GM19239 (cell line): ENCODE measurements at regions not wholly inside any gene's neighbourhood (a gene's known extent, or its start where the extent isn't known, plus 50 kb on each side); places are given as distances from the start of the nearest gene placed in this dataset.

Source experiments
- DNase-seq: peaks from one replicate; pipeline ENCODE4 v3.0.0; 2011; ENCODE audit warnings: low spot score; ENCODE audit not compliant: insufficient read length
- FAIRE-seq: peaks from 2 replicates; lab custom pipeline; 2011; peaks lifted over from hg19 to GRCh38; lab: Jason Lieb, UNC

DNA sequence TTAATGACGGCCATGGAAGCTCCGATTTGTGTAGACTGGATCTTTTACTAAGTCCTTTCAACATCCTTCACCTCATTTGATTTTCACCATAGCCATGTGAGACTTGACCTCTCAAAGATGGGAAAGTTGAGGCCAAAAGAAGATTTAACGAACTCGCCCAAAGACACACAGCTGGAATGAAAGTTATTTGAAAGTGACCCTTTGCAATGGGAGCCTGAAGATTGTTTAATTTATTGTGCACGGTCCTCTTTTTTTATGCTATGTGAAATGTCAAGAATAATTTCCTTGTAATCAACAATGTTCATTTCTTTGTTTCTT, 58.0 kb upstream of the COPS8 start:
- FAIRE-seq: no peak
- DNase-seq: no peak

DNA sequence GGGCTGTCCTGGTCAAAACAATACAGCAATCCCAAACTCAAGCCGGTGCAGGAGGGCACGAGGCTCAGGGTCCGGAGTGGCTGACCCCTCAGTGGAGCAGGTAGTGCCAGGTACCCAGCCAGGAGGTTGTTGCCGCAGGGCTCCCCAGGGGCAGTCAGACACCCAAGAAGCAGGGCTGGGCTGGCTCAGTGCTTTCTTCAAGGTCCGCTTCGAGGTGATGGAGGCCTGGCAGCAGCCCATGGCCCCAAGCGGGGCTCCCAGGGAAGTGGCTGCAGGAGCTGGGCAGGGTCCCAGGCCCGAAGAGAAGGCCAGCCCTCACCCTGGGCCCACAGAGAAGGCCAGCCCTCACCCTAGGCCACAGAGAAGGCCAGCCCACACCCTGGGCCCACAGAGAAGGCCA, 55.3 kb upstream of the COPS8 start:
- no peak for FAIRE-seq

DNA sequence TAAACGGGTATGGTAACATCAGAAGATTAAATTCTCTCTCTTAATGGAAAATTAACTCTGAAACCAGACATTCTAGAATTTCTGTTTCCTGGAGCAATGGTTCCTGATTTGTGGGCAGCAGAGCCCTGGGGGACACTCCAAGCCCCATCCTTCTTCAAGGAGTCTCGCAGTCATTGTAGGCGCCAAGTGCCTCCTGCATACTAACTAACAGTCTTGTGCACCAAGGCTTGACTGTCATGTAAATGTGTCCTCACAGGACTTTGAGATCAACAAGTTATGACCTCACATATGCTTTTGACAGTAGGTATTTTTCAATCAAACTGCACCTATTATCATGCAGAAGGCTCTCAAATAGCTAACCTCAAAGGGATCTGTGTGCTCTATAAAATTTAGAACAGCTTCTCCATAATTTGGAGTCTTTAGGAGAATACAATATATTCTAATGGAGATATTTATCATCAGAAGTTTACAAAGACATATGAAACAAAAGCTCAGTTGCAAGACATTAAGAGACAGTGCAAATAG, 52.1 kb upstream of the COPS8 start:
- FAIRE-seq: no peak
- DNase-seq: no peak

More for the DNA sequence above, 55.3 kb upstream of the COPS8 start:
- DNase-seq: no peak

DNA sequence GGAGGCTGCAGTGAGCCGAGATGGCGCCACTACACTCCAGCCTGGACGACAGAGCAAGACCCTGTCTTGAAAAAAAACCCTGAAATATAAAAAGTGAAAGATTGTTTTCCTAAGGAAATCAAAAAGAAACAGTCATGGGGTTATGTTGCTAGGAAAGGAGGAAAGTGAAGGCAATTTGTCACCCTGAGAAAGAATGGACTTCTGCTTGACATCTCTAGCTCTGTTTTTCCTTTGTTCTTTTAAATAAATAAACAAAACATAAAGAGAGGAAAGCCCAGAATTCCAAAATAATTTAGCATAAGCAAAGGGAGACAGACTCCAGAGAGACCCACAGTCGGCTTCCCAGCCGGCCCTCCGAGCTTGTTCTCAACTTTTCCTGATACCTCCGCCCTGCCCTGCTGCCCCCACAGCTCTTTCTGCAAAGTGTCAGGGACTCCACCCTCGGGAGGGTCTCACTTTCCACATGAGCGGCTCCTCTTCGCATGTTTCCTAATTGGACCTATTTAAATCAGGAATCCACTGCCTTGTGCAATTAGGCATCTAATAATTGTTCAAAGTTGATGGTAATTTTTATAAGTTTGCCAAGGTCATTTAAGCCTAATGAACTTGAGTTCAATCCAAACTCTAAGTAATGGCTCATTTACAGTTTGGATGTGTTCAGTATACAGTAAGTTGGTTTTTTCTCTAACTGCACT, 49.8 kb upstream of the COPS8 start:
- DNase-seq: no peak
- no peak for FAIRE-seq
